ENCODE measurements at regions not wholly inside any gene's neighbourhood (a gene's known extent, or its start where the extent isn't known, plus 50 kb on each side); places are given as distances from the start of the nearest gene placed in this dataset.

GRCh38 chr2:225207471-225207870, 165.2 kb upstream of the DOCK10 start:
- H3K4me3 Mint-ChIP-seq (ENCODE audit: unreplicated experiment): no peak overlapping the region
- H3K36me3 Mint-ChIP-seq (ENCODE audit: low read depth): no peaks in the 10 kb centered on the region
- no peaks in the 10 kb centered on the region for H3K27me3 Mint-ChIP-seq (ENCODE audit: low read depth)
- H3K4me1 Mint-ChIP-seq (ENCODE audit: low read depth): no peaks in the 10 kb centered on the region
- H3K9me3 Mint-ChIP-seq (ENCODE audit: low read depth): peaks cover 6% of the 10 kb centered on the region
- no peak for TF ChIP-seq CTCF (IDR thresholded peaks at IDR 0.05)
- no peak overlapping the region for H3K27ac Mint-ChIP-seq (ENCODE audit: unreplicated experiment)
- no peak for DNase-seq (ENCODE audit: low spot score)

- Mint-ChIP-seq H3K27ac (ENCODE audit: unreplicated experiment) (no peak overlapping the region), H3K27me3 (ENCODE audit: low read depth) (no peaks in the 10 kb centered on the region), H3K4me3 (ENCODE audit: unreplicated experiment) (no peak overlapping the region), H3K36me3 (ENCODE audit: low read depth) (no peaks in the 10 kb centered on the region), H3K9me3 (ENCODE audit: low read depth) (peaks cover 6% of the 10 kb centered on the region), H3K4me1 (ENCODE audit: low read depth) (no peaks in the 10 kb centered on the region)
- no peak for TF ChIP-seq CTCF (IDR thresholded peaks at IDR 0.05)
- no peak for DNase-seq (ENCODE audit: low spot score)
Measured at GRCh38 chr2:225207043-225207442, 164.8 kb upstream of the DOCK10 start.

- Mint-ChIP-seq H3K36me3 (ENCODE audit: low read depth) (no peaks in the 10 kb centered on the region), H3K4me1 (ENCODE audit: low read depth) (peaks cover 16% of the 10 kb centered on the region), H3K9me3 (ENCODE audit: low read depth) (no peaks in the 10 kb centered on the region), H3K27me3 (ENCODE audit: low read depth) (no peaks in the 10 kb centered on the region), H3K27ac (ENCODE audit: unreplicated experiment) (no peak overlapping the region), H3K4me3 (ENCODE audit: unreplicated experiment) (no peak overlapping the region)
- TF ChIP-seq CTCF (IDR thresholded peaks at IDR 0.05): no peak
- no peak for DNase-seq (ENCODE audit: low spot score)
Measured at GRCh38 chr2:225196579-225196978, 154.3 kb upstream of the DOCK10 start.

- peaks cover 20% of the 10 kb centered on the region for H3K4me1 Mint-ChIP-seq (ENCODE audit: low read depth)
- no peak overlapping the region for H3K27ac Mint-ChIP-seq (ENCODE audit: unreplicated experiment)
- no peaks in the 10 kb centered on the region for H3K27me3 Mint-ChIP-seq (ENCODE audit: low read depth)
- no peak for TF ChIP-seq CTCF (IDR thresholded peaks at IDR 0.05)
- H3K9me3 Mint-ChIP-seq (ENCODE audit: low read depth): no peaks in the 10 kb centered on the region
- no peak overlapping the region for H3K4me3 Mint-ChIP-seq (ENCODE audit: unreplicated experiment)
- DNase-seq (ENCODE audit: low spot score): no peak
- no peaks in the 10 kb centered on the region for H3K36me3 Mint-ChIP-seq (ENCODE audit: low read depth)
Measured at GRCh38 chr2:225192869-225193268, 150.6 kb upstream of the DOCK10 start.

GRCh38 chr2:225190987-225191386, 148.7 kb upstream of the DOCK10 start:
- no peaks in the 10 kb centered on the region for H3K27me3 Mint-ChIP-seq (ENCODE audit: low read depth)

More at GRCh38 chr2:225190987-225191386, 148.7 kb upstream of the DOCK10 start:
- Mint-ChIP-seq H3K4me3 (ENCODE audit: unreplicated experiment) (no peak overlapping the region), H3K9me3 (ENCODE audit: low read depth) (no peaks in the 10 kb centered on the region), H3K36me3 (ENCODE audit: low read depth) (no peaks in the 10 kb centered on the region), H3K4me1 (ENCODE audit: low read depth) (peaks cover 14% of the 10 kb centered on the region), H3K27ac (ENCODE audit: unreplicated experiment) (no peak overlapping the region)
- no peak for TF ChIP-seq CTCF (IDR thresholded peaks at IDR 0.05)
- DNase-seq (ENCODE audit: low spot score): no peak
